Gastrocnemius medialis (tissue), 4 donors: ENCODE measurements at regions not wholly inside any gene's neighbourhood (a gene's known extent, or its start where the extent isn't known, plus 50 kb on each side); places are given as distances from the start of the nearest gene placed in this dataset.

ENCODE experiments used
- POLR2A ChIP-seq, 2 donors: fragments of 450-650 bp; IDR thresholded peaks; one replicate each; pipeline ENCODE4 v1.6.1; 2017; ENCODE audit warnings: antibody characterized with exemption in 2 of 2, mild to moderate bottlenecking in 2 of 2, moderate library complexity in 2 of 2
- TF ChIP-seq, protein P1 (sequence below), 5 experiments: fragments of 450-650 bp in 3 of 5; fragments of 200-600 bp in 2 of 5; sonication (generic) in 2 of 5; IDR thresholded peaks in 4 of 5; conservative IDR thresholded peaks in 1 of 5; 1 replicate in 4 of 5; 2 replicates in 1 of 5; pipeline ENCODE4 v1.5.1; 2016 to 2019; ENCODE audit warnings: antibody characterized with exemption in 5 of 5, mild to moderate bottlenecking in 3 of 5, moderate library complexity in 3 of 5

DNA sequence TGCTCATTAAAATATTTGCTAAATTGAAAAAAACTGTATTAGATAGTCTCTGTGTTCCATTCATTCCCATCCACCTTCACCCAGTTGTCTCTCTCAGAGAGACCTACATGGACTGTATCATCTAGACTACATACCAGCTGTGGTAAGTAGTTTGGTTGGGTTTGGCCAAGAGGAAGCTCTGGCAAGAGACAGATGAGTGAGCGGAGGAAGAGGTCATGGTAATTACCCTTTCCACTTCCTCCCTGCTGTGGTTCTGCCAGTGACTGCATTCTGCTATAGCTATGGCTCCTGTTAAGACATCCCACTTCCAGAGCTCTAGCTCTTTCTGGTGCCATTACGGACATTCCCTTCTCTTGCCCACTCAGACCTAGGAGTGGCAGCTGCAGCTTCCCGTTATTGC lies 239.0 kb upstream of the MID1 start:
- TF ChIP-seq POLR2A (IDR thresholded peaks at IDR 0.05) = no peak
- TF ChIP-seq, protein P1, sequence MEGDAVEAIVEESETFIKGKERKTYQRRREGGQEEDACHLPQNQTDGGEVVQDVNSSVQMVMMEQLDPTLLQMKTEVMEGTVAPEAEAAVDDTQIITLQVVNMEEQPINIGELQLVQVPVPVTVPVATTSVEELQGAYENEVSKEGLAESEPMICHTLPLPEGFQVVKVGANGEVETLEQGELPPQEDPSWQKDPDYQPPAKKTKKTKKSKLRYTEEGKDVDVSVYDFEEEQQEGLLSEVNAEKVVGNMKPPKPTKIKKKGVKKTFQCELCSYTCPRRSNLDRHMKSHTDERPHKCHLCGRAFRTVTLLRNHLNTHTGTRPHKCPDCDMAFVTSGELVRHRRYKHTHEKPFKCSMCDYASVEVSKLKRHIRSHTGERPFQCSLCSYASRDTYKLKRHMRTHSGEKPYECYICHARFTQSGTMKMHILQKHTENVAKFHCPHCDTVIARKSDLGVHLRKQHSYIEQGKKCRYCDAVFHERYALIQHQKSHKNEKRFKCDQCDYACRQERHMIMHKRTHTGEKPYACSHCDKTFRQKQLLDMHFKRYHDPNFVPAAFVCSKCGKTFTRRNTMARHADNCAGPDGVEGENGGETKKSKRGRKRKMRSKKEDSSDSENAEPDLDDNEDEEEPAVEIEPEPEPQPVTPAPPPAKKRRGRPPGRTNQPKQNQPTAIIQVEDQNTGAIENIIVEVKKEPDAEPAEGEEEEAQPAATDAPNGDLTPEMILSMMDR (IDR thresholded peaks at IDR 0.05 in 4 of 5, conservative IDR thresholded peaks at IDR 0.05 in 1 of 5) = no peak
